T-cell (primary cell): ENCODE measurements at regions not wholly inside any gene's neighbourhood (a gene's known extent, or its start where the extent isn't known, plus 50 kb on each side); places are given as distances from the start of the nearest gene placed in this dataset.

ENCODE experiments used
- ATAC-seq, 4 experiments: fragments of 200-7000 bp in 3 of 4; fragments of 150-1000 bp in 1 of 4; cut with Tn5 transposase; replicated peaks in 1 of 4; 1 replicate in 3 of 4; 2 replicates in 1 of 4; pipeline ENCODE4 v1.10.0; 2021; ENCODE audit warnings: moderate library complexity in 3 of 4, mild to moderate bottlenecking in 2 of 4, moderate number of reproducible peaks in 1 of 4
- CTCF ChIA-PET, 2 donors: fragments of 300-600 bp; sonication (Branson Sonifier 250); formaldehyde crosslinking; loops; one replicate each; lab custom pipeline; 2022; ENCODE audit warnings: antibody characterized with exemption in 2 of 2; lab: Charles Lee
- POLR2A ChIA-PET, 2 donors: fragments of 300-600 bp; sonication (Branson Sonifier 250); formaldehyde crosslinking; loops; one replicate each; lab custom pipeline; 2022; ENCODE audit warnings: antibody characterized with exemption in 2 of 2; lab: Charles Lee
- DNase-seq, 35 experiments: peaks; one replicate each; pipeline versions ENCODE4 v3.0.0 to v3.0.0-alpha.2; 2013 to 2023
- H3K27ac ChIP-seq: one replicate; pipeline ENCODE4 v1.5.1; 2013; ENCODE audit warnings: low read length
- H3K27me3 ChIP-seq, 2 experiments: replicated peaks in 1 of 2; 1 replicate in 1 of 2; 2 replicates in 1 of 2; pipeline versions ENCODE4 v1.6.1 to v1.7.0; 2013; ENCODE audit warnings: low read length in 1 of 2, mixed read lengths in 1 of 2; ENCODE audit not compliant: control insufficient read depth in 2 of 2, insufficient read depth in 2 of 2; ENCODE audit errors: extremely low read depth in 1 of 2
- H3K36me3 ChIP-seq, 2 donors: 1 replicate in 1 of 2; 2 replicates in 1 of 2; pipeline versions ENCODE4 v1.6.1 to v1.7.0; 2013; ENCODE audit warnings: low read length in 1 of 2; ENCODE audit not compliant: control insufficient read depth in 2 of 2, insufficient read depth in 1 of 2; ENCODE audit errors: extremely low read depth in 1 of 2
- H3K4me1 ChIP-seq, 2 experiments: 1 replicate in 1 of 2; 2 replicates in 1 of 2; pipeline versions ENCODE4 v1.6.1 to v1.7.0; 2013; ENCODE audit warnings: low read length in 2 of 2, mixed read lengths in 1 of 2; ENCODE audit not compliant: insufficient read depth in 2 of 2, control insufficient read depth in 1 of 2; ENCODE audit errors: extremely low read depth in 1 of 2
- H3K4me3 ChIP-seq, 2 donors: 1 replicate in 1 of 2; 2 replicates in 1 of 2; pipeline versions ENCODE4 v1.5.1 to v1.7.0; 2013; ENCODE audit warnings: mild to moderate bottlenecking in 2 of 2, low read length in 1 of 2, moderate library complexity in 1 of 2; ENCODE audit not compliant: control insufficient read depth in 1 of 2; ENCODE audit errors: extremely low read depth in 1 of 2
- H3K9me3 ChIP-seq: 2 replicates; pipeline ENCODE4 v1.7.0; 2013
- H3K27ac Mint-ChIP-seq, 2 donors: one replicate each; pipeline ENCODE4 v1.8.0; 2020 to 2021; ENCODE audit warnings: mild to moderate bottlenecking in 2 of 2, mixed read lengths in 2 of 2
- H3K27me3 Mint-ChIP-seq, 2 donors: one replicate each; pipeline ENCODE4 v1.8.0; 2021 to 2022; ENCODE audit warnings: mixed read lengths in 2 of 2
- H3K36me3 Mint-ChIP-seq: one replicate; pipeline ENCODE4 v1.8.0; 2021; ENCODE audit warnings: mixed read lengths
- H3K4me1 Mint-ChIP-seq, 3 donors: one replicate each; pipeline ENCODE4 v1.8.0; 2020 to 2022; ENCODE audit warnings: mixed read lengths in 3 of 3, mild to moderate bottlenecking in 1 of 3
- H3K4me3 Mint-ChIP-seq, 3 donors: one replicate each; pipeline ENCODE4 v1.8.0; 2020 to 2022; ENCODE audit warnings: mild to moderate bottlenecking in 3 of 3, mixed read lengths in 3 of 3, moderate library complexity in 3 of 3
- H3K9me3 Mint-ChIP-seq, 3 donors: one replicate each; pipeline ENCODE4 v1.8.0; 2020 to 2022; ENCODE audit warnings: mixed read lengths in 3 of 3
- WGBS: methylation state at CpG from one replicate; pipeline ENCODE4 v1.1.5; 2013; ENCODE audit warnings: missing lambda C conversion rate; ENCODE audit not compliant: insufficient coverage; 5-methylcytosine and 5-hydroxymethylcytosine counted together

DNA sequence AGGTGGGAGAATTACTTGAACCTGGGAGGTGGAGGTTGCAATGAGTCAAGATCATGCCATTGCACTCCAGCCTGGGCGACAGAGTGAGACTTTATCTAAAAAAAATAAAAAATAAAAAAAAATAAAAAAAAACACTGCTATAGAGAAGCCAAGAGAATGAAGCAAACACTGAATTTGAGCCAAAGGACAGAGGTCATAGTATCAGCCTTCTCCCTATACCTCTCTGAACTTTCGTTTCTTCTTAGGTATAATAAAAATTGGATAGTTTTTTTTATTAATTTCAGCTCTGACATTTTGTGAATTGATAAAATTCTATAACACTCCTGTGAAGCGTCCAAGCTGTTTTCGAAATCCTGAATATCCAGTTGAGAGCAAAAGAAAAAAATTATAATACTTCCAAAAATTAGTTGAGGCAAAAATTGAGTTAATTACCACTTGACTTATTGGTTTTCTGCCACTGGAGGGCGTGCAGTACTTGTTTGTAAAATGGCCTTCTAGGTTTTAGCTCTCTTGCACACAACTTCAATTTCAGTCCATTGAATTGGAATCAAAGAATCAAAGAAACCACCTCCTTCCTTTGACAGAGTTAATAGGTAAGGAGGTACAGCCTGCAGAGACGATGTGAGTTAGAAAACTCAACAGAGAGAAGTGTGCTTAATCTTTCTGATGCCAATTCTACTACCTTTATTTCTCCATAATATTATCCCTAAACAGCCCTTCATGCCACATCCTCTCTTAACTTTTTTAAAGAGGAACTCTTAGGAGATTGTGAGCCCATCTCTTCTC is 143.2 kb downstream of the BBOX1 start:
- no peaks in the 10 kb centered on the region for H3K9me3 Mint-ChIP-seq
- ATAC-seq (peak in 1 of 4 experiments; percentile 32), DNase-seq (peak in 28 of 35 experiments; percentile 1 to 60 (median 17))
- no peak overlapping the region for H3K27ac ChIP-seq
- H3K9me3 ChIP-seq, result no peaks in the 10 kb centered on the region
- POLR2A ChIA-PET, result no interaction called here
- H3K27ac Mint-ChIP-seq, result no peak overlapping the region
- H3K4me3 Mint-ChIP-seq, result no peak overlapping the region
- no peak overlapping the region for H3K4me3 ChIP-seq
- H3K27me3 Mint-ChIP-seq, result peaks cover 16% of the 10 kb centered on the region in 2 donors
- H3K4me1 Mint-ChIP-seq, result no peaks in the 10 kb centered on the region
- CTCF ChIA-PET, result interaction anchor here (0.7 to 2.0 kb wide), 7 partner anchors 298 to 317 kb away, joined by 3 to 34 read pairs (median 4); no protein-coding TSS in a partner anchor
- no peaks in the 10 kb centered on the region for H3K36me3 Mint-ChIP-seq
- no peaks in the 10 kb centered on the region for H3K36me3 ChIP-seq
- no peaks in the 10 kb centered on the region for H3K27me3 ChIP-seq
- no peaks in the 10 kb centered on the region for H3K4me1 ChIP-seq
- no CpG with 5 or more reads among the region's 6 CpGs for WGBS

DNA sequence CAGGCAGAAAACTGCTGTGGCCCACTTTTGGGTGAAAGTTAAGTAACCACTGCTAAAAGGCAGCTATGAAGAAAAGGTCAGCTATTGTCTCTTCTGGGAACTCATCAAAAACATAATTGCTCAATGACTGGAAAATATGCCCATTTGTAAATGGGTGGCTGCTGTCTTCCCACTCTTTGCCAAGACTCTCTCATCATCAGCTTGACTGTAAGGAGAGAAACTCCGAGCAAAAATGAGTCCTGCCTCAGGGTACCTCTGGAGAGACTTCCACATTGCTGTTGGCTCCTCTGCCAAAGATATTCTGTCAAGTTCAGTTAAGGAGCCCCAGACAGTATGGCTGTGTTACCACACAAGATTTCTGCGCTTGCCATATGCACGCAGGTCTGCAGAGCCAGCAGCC is 138.7 kb downstream of the BBOX1 start:
- Histone ChIP-seq H3K27ac (no peak overlapping the region), H3K4me1 (no peaks in the 10 kb centered on the region), H3K9me3 (no peaks in the 10 kb centered on the region), H3K27me3 (no peaks in the 10 kb centered on the region), H3K4me3 (no peak overlapping the region), H3K36me3 (no peaks in the 10 kb centered on the region)
- DNase-seq, result no peak
- H3K4me3 Mint-ChIP-seq, result no peak overlapping the region
- WGBS, result 33% methylated on average over 1 of the region's 3 CpGs
- peaks cover 7 to 9% of the 10 kb centered on the region in 2 donors for H3K27me3 Mint-ChIP-seq
- no peaks in the 10 kb centered on the region for H3K36me3 Mint-ChIP-seq
- no peak for ATAC-seq
- ChIA-PET CTCF (interaction anchor here in 1 of 2 donors (1.1 kb wide), 1 partner anchor 307 kb away, joined by 3 read pairs; no protein-coding TSS in a partner anchor), POLR2A (no interaction called here)
- no peaks in the 10 kb centered on the region for H3K9me3 Mint-ChIP-seq
- no peaks in the 10 kb centered on the region for H3K4me1 Mint-ChIP-seq
- no peak overlapping the region for H3K27ac Mint-ChIP-seq

DNA sequence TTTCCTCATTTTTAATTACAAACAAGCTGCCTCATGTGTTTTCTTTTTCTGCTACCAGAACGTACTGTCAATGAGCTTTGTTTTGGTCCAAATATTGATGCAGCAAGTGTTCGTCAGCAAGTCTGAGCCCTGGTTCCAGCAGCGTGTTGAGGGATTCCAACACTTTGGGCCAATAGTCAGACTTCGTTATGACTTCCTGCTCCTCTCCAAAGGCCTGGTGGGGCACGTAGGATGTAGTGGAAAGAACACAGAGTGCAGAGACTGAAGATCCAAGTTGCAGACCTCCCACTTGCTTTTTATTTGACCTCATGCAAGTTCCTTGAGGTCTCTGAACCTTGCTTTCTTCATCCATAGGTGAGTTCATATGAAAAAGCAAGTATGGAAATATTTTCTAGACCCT is 138.2 kb downstream of the BBOX1 start:
- H3K9me3 ChIP-seq, result no peaks in the 10 kb centered on the region
- Mint-ChIP-seq H3K36me3 (no peaks in the 10 kb centered on the region), H3K27ac (no peak overlapping the region), H3K4me3 (no peak overlapping the region), H3K27me3 (peaks cover 7 to 9% of the 10 kb centered on the region in 2 donors), H3K9me3 (no peaks in the 10 kb centered on the region), H3K4me1 (no peaks in the 10 kb centered on the region)
- no peak overlapping the region for H3K4me3 ChIP-seq
- no peaks in the 10 kb centered on the region for H3K4me1 ChIP-seq
- DNase-seq, result no peak
- ATAC-seq, result no peak
- no peaks in the 10 kb centered on the region for H3K36me3 ChIP-seq
- no peak overlapping the region for H3K27ac ChIP-seq
- ChIA-PET POLR2A (no interaction called here), CTCF (no interaction called here)
- peaks cover 0 to 4% of the 10 kb centered on the region in 2 experiments for H3K27me3 ChIP-seq
- 80% methylated on average over 3 of the region's 5 CpGs for WGBS
